ENCODE measurements at regions not wholly inside any gene's neighbourhood (a gene's known extent, or its start where the extent isn't known, plus 50 kb on each side); places are given as distances from the start of the nearest gene placed in this dataset.

GRCh38 chr18:47669815-47670214 is 260.6 kb downstream of the SMAD2 start:
- TF ChIP-seq CTCF (IDR thresholded peaks at IDR 0.05) (no peak), EZH2phosphoT487 (IDR thresholded peaks at IDR 0.05) (no peak), EZH2 (IDR thresholded peaks at IDR 0.05) (no peak)
